Limb (tissue), 2 donors: ENCODE measurements at regions not wholly inside any gene's neighbourhood (a gene's known extent, or its start where the extent isn't known, plus 50 kb on each side); places are given as distances from the start of the nearest gene placed in this dataset.
A peak's percentile ranks its signal among the peaks of the same experiment; 100 is the strongest.

Experiments
- DNase-seq, 2 donors: peaks; one replicate each; pipeline ENCODE4 v3.0.0-alpha.2; 2016; ENCODE audit errors: extremely low spot score in 2 of 2

- peak in 1 of 2 donors; percentile 30 for DNase-seq
These were observed 141.7 kb downstream of the FBLN2 start for GRCh38 chr3:13690636-13691035.

GRCh38 chr3:13689373-13690260 lies 140.7 kb downstream of the FBLN2 start:
- DNase-seq: peak in 1 of 2 donors; percentile 4

- DNase-seq: no peak
These were observed 139.9 kb downstream of the FBLN2 start for GRCh38 chr3:13688824-13689223.

- no peak for DNase-seq
These were observed 139.1 kb downstream of the FBLN2 start for GRCh38 chr3:13688034-13688433.
